ENCODE measurements at regions not wholly inside any gene's neighbourhood (a gene's known extent, or its start where the extent isn't known, plus 50 kb on each side); places are given as distances from the start of the nearest gene placed in this dataset.
"Not testable (repeated sequence)": the region's sequence is repeated elsewhere in the genome, so short reads cannot be mapped to it uniquely, and the experiment has no call there.

- H3K27me3 Mint-ChIP-seq (ENCODE audit: low read depth), result peaks cover 13% of the 10 kb centered on the region
- H3K4me1 Mint-ChIP-seq (ENCODE audit: low read depth), result no peaks in the 10 kb centered on the region
- no peak overlapping the region for H3K4me3 Mint-ChIP-seq
- H3K36me3 Mint-ChIP-seq (ENCODE audit: low read depth), result no peaks in the 10 kb centered on the region
- H3K27ac Mint-ChIP-seq, result no peak overlapping the region
- no peaks in the 10 kb centered on the region for H3K9me3 Mint-ChIP-seq
Measured at GRCh38 chr11:116687458-116688201, 85.2 kb downstream of the BUD13 start.

- H3K4me3 Mint-ChIP-seq, result no peak overlapping the region
- H3K36me3 Mint-ChIP-seq (ENCODE audit: low read depth), result no peaks in the 10 kb centered on the region
- H3K27ac Mint-ChIP-seq, result no peak overlapping the region
- peaks cover 13% of the 10 kb centered on the region for H3K27me3 Mint-ChIP-seq (ENCODE audit: low read depth)
- H3K9me3 Mint-ChIP-seq, result no peaks in the 10 kb centered on the region
- H3K4me1 Mint-ChIP-seq (ENCODE audit: low read depth), result no peaks in the 10 kb centered on the region
Measured at GRCh38 chr11:116686866-116687265, 85.9 kb downstream of the BUD13 start.

GRCh38 chr11:116683982-116684381 lies 88.8 kb downstream of the BUD13 start:
- no peak overlapping the region for H3K27ac Mint-ChIP-seq
- no peaks in the 10 kb centered on the region for H3K9me3 Mint-ChIP-seq
- H3K36me3 Mint-ChIP-seq (ENCODE audit: low read depth), result no peaks in the 10 kb centered on the region
- peaks cover 18% of the 10 kb centered on the region for H3K27me3 Mint-ChIP-seq (ENCODE audit: low read depth)
- no peak overlapping the region for H3K4me3 Mint-ChIP-seq
- no peaks in the 10 kb centered on the region for H3K4me1 Mint-ChIP-seq (ENCODE audit: low read depth)

GRCh38 chr11:116680349-116681125 lies 92.2 kb downstream of the BUD13 start:
- Mint-ChIP-seq H3K4me3 (no peak overlapping the region), H3K9me3 (no peaks in the 10 kb centered on the region), H3K36me3 (ENCODE audit: low read depth) (no peaks in the 10 kb centered on the region), H3K27me3 (ENCODE audit: low read depth) (peaks cover 10% of the 10 kb centered on the region), H3K27ac (no peak overlapping the region), H3K4me1 (ENCODE audit: low read depth) (no peaks in the 10 kb centered on the region)

GRCh38 chr11:116678887-116679286 lies 93.9 kb downstream of the BUD13 start:
- Mint-ChIP-seq H3K9me3 (no peaks in the 10 kb centered on the region), H3K4me1 (ENCODE audit: low read depth) (no peaks in the 10 kb centered on the region), H3K4me3 (no peak overlapping the region), H3K36me3 (ENCODE audit: low read depth) (no peaks in the 10 kb centered on the region), H3K27ac (no peak overlapping the region), H3K27me3 (ENCODE audit: low read depth) (peaks cover 6% of the 10 kb centered on the region)

- H3K9me3 Mint-ChIP-seq, result peaks cover 19% of the 10 kb centered on the region
- not testable (repeated sequence) for H3K4me1 Mint-ChIP-seq (ENCODE audit: low read depth); H3K27ac Mint-ChIP-seq; H3K4me3 Mint-ChIP-seq; H3K36me3 Mint-ChIP-seq (ENCODE audit: low read depth)
- peaks cover 21% of the 10 kb centered on the region for H3K27me3 Mint-ChIP-seq (ENCODE audit: low read depth)
Measured at GRCh38 chr11:116667318-116667717, 105.5 kb downstream of the BUD13 start.

- H3K4me1 Mint-ChIP-seq (ENCODE audit: low read depth); H3K36me3 Mint-ChIP-seq (ENCODE audit: low read depth); H3K4me3 Mint-ChIP-seq; H3K27ac Mint-ChIP-seq: not testable (repeated sequence)
- H3K9me3 Mint-ChIP-seq, result peaks cover 19% of the 10 kb centered on the region
- peaks cover 21% of the 10 kb centered on the region for H3K27me3 Mint-ChIP-seq (ENCODE audit: low read depth)
Measured at GRCh38 chr11:116666673-116667249, 106.0 kb downstream of the BUD13 start.

GRCh38 chr11:116665523-116665922 lies 107.3 kb downstream of the BUD13 start:
- no peak overlapping the region for H3K27ac Mint-ChIP-seq
- H3K4me3 Mint-ChIP-seq, result no peak overlapping the region
- peaks cover 4% of the 10 kb centered on the region for H3K36me3 Mint-ChIP-seq (ENCODE audit: low read depth)
- H3K9me3 Mint-ChIP-seq, result peaks cover 19% of the 10 kb centered on the region
- H3K27me3 Mint-ChIP-seq (ENCODE audit: low read depth), result peaks cover 21% of the 10 kb centered on the region
- H3K4me1 Mint-ChIP-seq (ENCODE audit: low read depth), result no peaks in the 10 kb centered on the region

- Mint-ChIP-seq H3K27ac (no peak overlapping the region), H3K4me3 (no peak overlapping the region), H3K27me3 (ENCODE audit: low read depth) (peaks cover 11% of the 10 kb centered on the region), H3K4me1 (ENCODE audit: low read depth) (no peaks in the 10 kb centered on the region), H3K9me3 (peaks cover 12% of the 10 kb centered on the region), H3K36me3 (ENCODE audit: low read depth) (peaks cover 4% of the 10 kb centered on the region)
Measured at GRCh38 chr11:116661056-116661455, 111.7 kb downstream of the BUD13 start.

- peaks cover under 1% of the 10 kb centered on the region for H3K27me3 Mint-ChIP-seq (ENCODE audit: low read depth)
- H3K27ac Mint-ChIP-seq, result no peak overlapping the region
- peaks cover 8% of the 10 kb centered on the region for H3K9me3 Mint-ChIP-seq
Measured at GRCh38 chr11:116660011-116660410, 112.8 kb downstream of the BUD13 start.

GRCh38 chr11:116658876-116659535 lies 113.8 kb downstream of the BUD13 start:
- no peaks in the 10 kb centered on the region for H3K36me3 Mint-ChIP-seq (ENCODE audit: low read depth)
- no peak overlapping the region for H3K27ac Mint-ChIP-seq
- peaks cover 13% of the 10 kb centered on the region for H3K9me3 Mint-ChIP-seq
- H3K4me3 Mint-ChIP-seq, result no peak overlapping the region
- no peaks in the 10 kb centered on the region for H3K4me1 Mint-ChIP-seq (ENCODE audit: low read depth)
- H3K27me3 Mint-ChIP-seq (ENCODE audit: low read depth), result no peaks in the 10 kb centered on the region

More at GRCh38 chr11:116660011-116660410, 112.8 kb downstream of the BUD13 start:
- Mint-ChIP-seq H3K4me1 (ENCODE audit: low read depth) (no peaks in the 10 kb centered on the region), H3K36me3 (ENCODE audit: low read depth) (peaks cover under 1% of the 10 kb centered on the region), H3K4me3 (no peak overlapping the region)

GRCh38 chr11:116657842-116658825 lies 114.7 kb downstream of the BUD13 start:
- Mint-ChIP-seq H3K27ac (no peak overlapping the region), H3K4me3 (no peak overlapping the region), H3K4me1 (ENCODE audit: low read depth) (no peaks in the 10 kb centered on the region), H3K27me3 (ENCODE audit: low read depth) (no peaks in the 10 kb centered on the region), H3K36me3 (ENCODE audit: low read depth) (no peaks in the 10 kb centered on the region), H3K9me3 (peaks cover 13% of the 10 kb centered on the region)

GRCh38 chr11:116656011-116656410 lies 116.8 kb downstream of the BUD13 start:
- no peak overlapping the region for H3K27ac Mint-ChIP-seq
- H3K27me3 Mint-ChIP-seq (ENCODE audit: low read depth), result no peaks in the 10 kb centered on the region
- H3K36me3 Mint-ChIP-seq (ENCODE audit: low read depth), result no peaks in the 10 kb centered on the region
- no peaks in the 10 kb centered on the region for H3K4me1 Mint-ChIP-seq (ENCODE audit: low read depth)
- no peak overlapping the region for H3K4me3 Mint-ChIP-seq
- peaks cover 13% of the 10 kb centered on the region for H3K9me3 Mint-ChIP-seq
